HG03108 (cell line): ENCODE measurements at regions not wholly inside any gene's neighbourhood (a gene's known extent, or its start where the extent isn't known, plus 50 kb on each side); places are given as distances from the start of the nearest gene placed in this dataset.
"Not testable (repeated sequence)": the region's sequence is repeated elsewhere in the genome, so short reads cannot be mapped to it uniquely, and the experiment has no call there.

ENCODE experiments used
- ATAC-seq: cut with Tn5 transposase; IDR thresholded peaks from one replicate; pipeline ENCODE4 v1.9.1; 2021; ENCODE audit warnings: moderate library complexity; ENCODE audit not compliant: unreplicated experiment

GRCh38 chr1:234849832-234850231 lies 239.9 kb upstream of the IRF2BP2 start:
- no peak for ATAC-seq

- no peak for ATAC-seq
These were observed 239.1 kb upstream of the IRF2BP2 start for GRCh38 chr1:234848972-234849649.

- ATAC-seq = not testable (repeated sequence)
These were observed 236.8 kb upstream of the IRF2BP2 start for GRCh38 chr1:234846813-234847212.

- ATAC-seq = no peak
These were observed 235.9 kb upstream of the IRF2BP2 start for GRCh38 chr1:234845836-234846235.

GRCh38 chr1:234845097-234845660 lies 235.2 kb upstream of the IRF2BP2 start:
- ATAC-seq = no peak

GRCh38 chr1:234844479-234845031 lies 234.6 kb upstream of the IRF2BP2 start:
- ATAC-seq = no peak

- no peak for ATAC-seq
These were observed 234.0 kb upstream of the IRF2BP2 start for GRCh38 chr1:234843946-234844345.

- peak; percentile 71 for ATAC-seq
These were observed 233.0 kb upstream of the IRF2BP2 start for GRCh38 chr1:234842726-234843641.

- ATAC-seq = no peak
These were observed 231.8 kb upstream of the IRF2BP2 start for GRCh38 chr1:234841710-234842231.

- ATAC-seq = no peak
These were observed 231.3 kb upstream of the IRF2BP2 start for GRCh38 chr1:234841281-234841680.

GRCh38 chr1:234840843-234841242 lies 230.9 kb upstream of the IRF2BP2 start:
- ATAC-seq = no peak

- ATAC-seq = no peak
These were observed 230.3 kb upstream of the IRF2BP2 start for GRCh38 chr1:234840253-234840652.

- ATAC-seq = no peak
These were observed 229.7 kb upstream of the IRF2BP2 start for GRCh38 chr1:234839663-234840062.

GRCh38 chr1:234838820-234839219 lies 228.8 kb upstream of the IRF2BP2 start:
- ATAC-seq = no peak

- no peak for ATAC-seq
These were observed 228.2 kb upstream of the IRF2BP2 start for GRCh38 chr1:234838182-234838581.

GRCh38 chr1:234837713-234838112 lies 227.7 kb upstream of the IRF2BP2 start:
- ATAC-seq = no peak

- ATAC-seq = no peak
These were observed 226.9 kb upstream of the IRF2BP2 start for GRCh38 chr1:234836776-234837357.

- ATAC-seq = no peak
These were observed 226.2 kb upstream of the IRF2BP2 start for GRCh38 chr1:234836045-234836681.

GRCh38 chr1:234835239-234835638 lies 225.3 kb upstream of the IRF2BP2 start:
- no peak for ATAC-seq

GRCh38 chr1:234833646-234834045 lies 223.7 kb upstream of the IRF2BP2 start:
- no peak for ATAC-seq
